ENCODE measurements at regions not wholly inside any gene's neighbourhood (a gene's known extent, or its start where the extent isn't known, plus 50 kb on each side); places are given as distances from the start of the nearest gene placed in this dataset.

- Mint-ChIP-seq H3K27ac (no peak overlapping the region), H3K36me3 (ENCODE audit: low read depth) (no peaks in the 10 kb centered on the region), H3K4me1 (ENCODE audit: low read depth) (no peaks in the 10 kb centered on the region), H3K27me3 (ENCODE audit: low read depth) (no peaks in the 10 kb centered on the region), H3K9me3 (ENCODE audit: insufficient read depth) (peaks cover 6% of the 10 kb centered on the region), H3K4me3 (no peak overlapping the region)
- ChIA-PET POLR2A (no interaction called here), CTCF (no interaction called here)
- DNase-seq (no peak), ATAC-seq (no peak)
Measured at GRCh38 chr18:60826346-60826745, 453.8 kb upstream of the MC4R start.

GRCh38 chr18:60831971-60832370 lies 459.4 kb upstream of the MC4R start:
- ATAC-seq (no peak), DNase-seq (no peak)
- Mint-ChIP-seq H3K27ac (no peak overlapping the region), H3K4me1 (ENCODE audit: low read depth) (no peaks in the 10 kb centered on the region), H3K27me3 (ENCODE audit: low read depth) (no peaks in the 10 kb centered on the region), H3K36me3 (ENCODE audit: low read depth) (no peaks in the 10 kb centered on the region), H3K4me3 (no peak overlapping the region), H3K9me3 (ENCODE audit: insufficient read depth) (no peaks in the 10 kb centered on the region)
- CTCF ChIA-PET, result no interaction called here
- POLR2A ChIA-PET, result no interaction called here

- Mint-ChIP-seq H3K27ac (no peak overlapping the region), H3K27me3 (ENCODE audit: low read depth) (no peaks in the 10 kb centered on the region), H3K4me3 (no peak overlapping the region), H3K9me3 (ENCODE audit: insufficient read depth) (peaks cover under 1% of the 10 kb centered on the region), H3K36me3 (ENCODE audit: low read depth) (no peaks in the 10 kb centered on the region), H3K4me1 (ENCODE audit: low read depth) (no peaks in the 10 kb centered on the region)
- ChIA-PET CTCF (no interaction called here), POLR2A (no interaction called here)
- no peak for DNase-seq
- ATAC-seq, result no peak
Measured at GRCh38 chr18:60838677-60839076, 466.1 kb upstream of the MC4R start.

- Mint-ChIP-seq H3K9me3 (ENCODE audit: insufficient read depth) (peaks cover 14% of the 10 kb centered on the region), H3K27me3 (ENCODE audit: low read depth) (no peaks in the 10 kb centered on the region), H3K4me3 (no peak overlapping the region), H3K4me1 (ENCODE audit: low read depth) (no peaks in the 10 kb centered on the region), H3K36me3 (ENCODE audit: low read depth) (no peaks in the 10 kb centered on the region), H3K27ac (no peak overlapping the region)
- ChIA-PET CTCF (no interaction called here), POLR2A (no interaction called here)
- ATAC-seq (no peak), DNase-seq (no peak)
Measured at GRCh38 chr18:60846396-60846795, 473.8 kb upstream of the MC4R start.

GRCh38 chr18:60847517-60847916 lies 474.9 kb upstream of the MC4R start:
- no peak for ATAC-seq
- no peak for DNase-seq
- no peak overlapping the region for H3K4me3 Mint-ChIP-seq

GRCh38 chr18:60861575-60861974 lies 471.7 kb upstream of the CDH20 start:
- Mint-ChIP-seq H3K36me3 (ENCODE audit: low read depth) (no peaks in the 10 kb centered on the region), H3K27me3 (ENCODE audit: low read depth) (no peaks in the 10 kb centered on the region), H3K4me3 (no peak overlapping the region), H3K27ac (no peak overlapping the region), H3K9me3 (ENCODE audit: insufficient read depth) (no peaks in the 10 kb centered on the region), H3K4me1 (ENCODE audit: low read depth) (no peaks in the 10 kb centered on the region)
- ChIA-PET CTCF (no interaction called here), POLR2A (no interaction called here)
- DNase-seq (no peak), ATAC-seq (no peak)

More at GRCh38 chr18:60847517-60847916, 474.9 kb upstream of the MC4R start:
- CTCF ChIA-PET, result no interaction called here
- H3K27ac Mint-ChIP-seq, result no peak overlapping the region
- peaks cover 14% of the 10 kb centered on the region for H3K9me3 Mint-ChIP-seq (ENCODE audit: insufficient read depth)
- H3K27me3 Mint-ChIP-seq (ENCODE audit: low read depth), result no peaks in the 10 kb centered on the region
- no peaks in the 10 kb centered on the region for H3K36me3 Mint-ChIP-seq (ENCODE audit: low read depth)
- POLR2A ChIA-PET, result no interaction called here
- no peaks in the 10 kb centered on the region for H3K4me1 Mint-ChIP-seq (ENCODE audit: low read depth)

- CTCF ChIA-PET, result no interaction called here
- H3K36me3 Mint-ChIP-seq (ENCODE audit: low read depth), result no peaks in the 10 kb centered on the region
- H3K27ac Mint-ChIP-seq, result no peak overlapping the region
- H3K4me1 Mint-ChIP-seq (ENCODE audit: low read depth), result no peaks in the 10 kb centered on the region
- no peak overlapping the region for H3K4me3 Mint-ChIP-seq
- H3K27me3 Mint-ChIP-seq (ENCODE audit: low read depth), result no peaks in the 10 kb centered on the region
- ATAC-seq (no peak), DNase-seq (no peak)
- POLR2A ChIA-PET, result no interaction called here
- H3K9me3 Mint-ChIP-seq (ENCODE audit: insufficient read depth), result no peaks in the 10 kb centered on the region
Measured at GRCh38 chr18:60862988-60863387, 470.2 kb upstream of the CDH20 start.

GRCh38 chr18:60865801-60866200 lies 467.4 kb upstream of the CDH20 start:
- ATAC-seq (no peak), DNase-seq (no peak)
- no peaks in the 10 kb centered on the region for H3K4me1 Mint-ChIP-seq (ENCODE audit: low read depth)
- H3K4me3 Mint-ChIP-seq, result no peak overlapping the region
- H3K27me3 Mint-ChIP-seq (ENCODE audit: low read depth), result no peaks in the 10 kb centered on the region
- CTCF ChIA-PET, result no interaction called here
- POLR2A ChIA-PET, result no interaction called here
- no peaks in the 10 kb centered on the region for H3K36me3 Mint-ChIP-seq (ENCODE audit: low read depth)
- H3K27ac Mint-ChIP-seq, result no peak overlapping the region
- peaks cover 5% of the 10 kb centered on the region for H3K9me3 Mint-ChIP-seq (ENCODE audit: insufficient read depth)

- Mint-ChIP-seq H3K36me3 (ENCODE audit: low read depth) (no peaks in the 10 kb centered on the region), H3K4me1 (ENCODE audit: low read depth) (no peaks in the 10 kb centered on the region), H3K9me3 (ENCODE audit: insufficient read depth) (peaks cover 14% of the 10 kb centered on the region), H3K27me3 (ENCODE audit: low read depth) (no peaks in the 10 kb centered on the region), H3K4me3 (no peak overlapping the region), H3K27ac (no peak overlapping the region)
- ATAC-seq, result no peak
- CTCF ChIA-PET, result no interaction called here
- DNase-seq, result no peak
- POLR2A ChIA-PET, result no interaction called here
Measured at GRCh38 chr18:60870261-60871153, 462.7 kb upstream of the CDH20 start.

GRCh38 chr18:60872434-60872833 lies 460.8 kb upstream of the CDH20 start:
- Mint-ChIP-seq H3K27ac (no peak overlapping the region), H3K36me3 (ENCODE audit: low read depth) (no peaks in the 10 kb centered on the region), H3K27me3 (ENCODE audit: low read depth) (no peaks in the 10 kb centered on the region), H3K4me3 (no peak overlapping the region), H3K9me3 (ENCODE audit: insufficient read depth) (peaks cover 15% of the 10 kb centered on the region), H3K4me1 (ENCODE audit: low read depth) (no peaks in the 10 kb centered on the region)
- ChIA-PET CTCF (no interaction called here), POLR2A (no interaction called here)
- ATAC-seq, result no peak
- DNase-seq, result no peak

GRCh38 chr18:60873708-60874107 lies 459.5 kb upstream of the CDH20 start:
- Mint-ChIP-seq H3K4me1 (ENCODE audit: low read depth) (no peaks in the 10 kb centered on the region), H3K27me3 (ENCODE audit: low read depth) (no peaks in the 10 kb centered on the region), H3K36me3 (ENCODE audit: low read depth) (no peaks in the 10 kb centered on the region), H3K9me3 (ENCODE audit: insufficient read depth) (peaks cover 10% of the 10 kb centered on the region), H3K4me3 (no peak overlapping the region), H3K27ac (no peak overlapping the region)
- no peak for DNase-seq
- ChIA-PET CTCF (no interaction called here), POLR2A (no interaction called here)
- no peak for ATAC-seq

- H3K4me3 Mint-ChIP-seq, result no peak overlapping the region
- no peak overlapping the region for H3K27ac Mint-ChIP-seq
- no peak for ATAC-seq
- ChIA-PET POLR2A (no interaction called here), CTCF (no interaction called here)
- no peaks in the 10 kb centered on the region for H3K36me3 Mint-ChIP-seq (ENCODE audit: low read depth)
- H3K4me1 Mint-ChIP-seq (ENCODE audit: low read depth), result no peaks in the 10 kb centered on the region
- DNase-seq, result no peak
- H3K27me3 Mint-ChIP-seq (ENCODE audit: low read depth), result no peaks in the 10 kb centered on the region
- H3K9me3 Mint-ChIP-seq (ENCODE audit: insufficient read depth), result peaks cover 9% of the 10 kb centered on the region
Measured at GRCh38 chr18:60875957-60876507, 457.2 kb upstream of the CDH20 start.

- no peaks in the 10 kb centered on the region for H3K27me3 Mint-ChIP-seq (ENCODE audit: low read depth)
- no peaks in the 10 kb centered on the region for H3K36me3 Mint-ChIP-seq (ENCODE audit: low read depth)
- POLR2A ChIA-PET, result no interaction called here
- CTCF ChIA-PET, result no interaction called here
- H3K4me3 Mint-ChIP-seq, result no peak overlapping the region
- H3K9me3 Mint-ChIP-seq (ENCODE audit: insufficient read depth), result peaks cover 4% of the 10 kb centered on the region
- DNase-seq (no peak), ATAC-seq (no peak)
- H3K4me1 Mint-ChIP-seq (ENCODE audit: low read depth), result no peaks in the 10 kb centered on the region
- no peak overlapping the region for H3K27ac Mint-ChIP-seq
Measured at GRCh38 chr18:60880184-60880583, 453.0 kb upstream of the CDH20 start.

All from activated CD8-positive, alpha-beta T cell treated with anti-CD3 and anti-CD28 coated beads, Interleukin-2, amount 10 ng/mL, durations not matched to agents 7 days and 5 days (primary cell).